HCT116 (cell line): ENCODE measurements at regions not wholly inside any gene's neighbourhood (a gene's known extent, or its start where the extent isn't known, plus 50 kb on each side); places are given as distances from the start of the nearest gene placed in this dataset.

Experiments used
- ATAC-seq: fragments of 200-7000 bp; cut with Tn5 transposase; 2 replicates; pipeline ENCODE4 v1.9.1; 2020; ENCODE audit warnings: mild to moderate bottlenecking, moderate library complexity
- BruUV-seq: library from RNA; stranded (reverse); fragments of 400-500 nt; replicated peaks from 2 replicates; lab custom pipeline; 2021; lab: Mats Ljungman, UMichigan
- CTCF ChIA-PET: fragments of 300-600 bp; sonication (Branson Sonifier 250); formaldehyde crosslinking; loops from one replicate; lab custom pipeline; 2021; ENCODE audit warnings: antibody characterized with exemption; lab: Charles Lee
- POLR2A ChIA-PET: fragments of 300-600, 350-600 bp; sonication (Branson Sonifier 250); formaldehyde crosslinking; loops from one replicate; lab custom pipeline; 2021; ENCODE audit warnings: antibody characterized with exemption; lab: Charles Lee
- RAD21 ChIA-PET, 2 experiments: fragments of 300-600 bp; sonication (Branson Sonifier 250); formaldehyde crosslinking; loops; one replicate each; lab custom pipeline; 2023; ENCODE audit warnings: low total read pairs in 2 of 2; ENCODE audit not compliant: uncharacterized antibody in 2 of 2, unreplicated experiment in 2 of 2, low non-redundant PET in 1 of 2; lab: Charles Lee
- DNase-seq: peaks from one replicate; pipeline ENCODE4 v3.0.0-alpha.2; 2010; ENCODE audit warnings: low read depth, low spot score
- H2AFZ ChIP-seq: fragments of 200-600 bp; shearing (Covaris generic), sonication (generic); 2 replicates; pipeline ENCODE4 v1.6.1; 2017; ENCODE audit warnings: low read depth, mixed run types, mixed read lengths, antibody characterized with exemption, low read length; ENCODE audit not compliant: poor library complexity, severe bottlenecking
- H3K27ac ChIP-seq: 2 replicates; pipeline ENCODE4 v1.5.1; 2012; ENCODE audit warnings: low read depth, low read length
- H3K27me3 ChIP-seq: fragments of 200-600 bp; sonication (generic); 2 replicates; pipeline ENCODE4 v1.6.1; 2016; ENCODE audit warnings: mixed run types, low read length, mixed read lengths; ENCODE audit not compliant: insufficient read depth
- H3K36me3 ChIP-seq, 2 experiments: fragments of 200-500 bp in 1 of 2; fragments of 200-600 bp in 1 of 2; sonication (Bioruptor generic) in 1 of 2; sonication (generic) in 1 of 2; 2 replicates each; pipeline versions ENCODE4 v1.5.1 to v1.6.1; 2014 to 2016; ENCODE audit warnings: low read length in 2 of 2, inconsistent platforms in 1 of 2, mixed read lengths in 1 of 2, mixed run types in 1 of 2; ENCODE audit not compliant: insufficient read depth in 2 of 2, control insufficient read depth in 1 of 2
- H3K4me1 ChIP-seq, 2 experiments: fragments of 200-600 bp in 1 of 2; sonication (generic) in 1 of 2; 2 replicates each; pipeline versions ENCODE4 v1.5.1 to v1.6.1; 2012 to 2017; ENCODE audit warnings: low read length in 2 of 2, inconsistent platforms in 1 of 2, mild to moderate bottlenecking in 1 of 2, mixed read lengths in 1 of 2, mixed run types in 1 of 2, moderate library complexity in 1 of 2; ENCODE audit not compliant: insufficient read depth in 2 of 2, control insufficient read depth in 1 of 2
- H3K4me2 ChIP-seq: fragments of 200-600 bp; sonication (generic); 2 replicates; pipeline ENCODE4 v1.6.1; 2017; ENCODE audit warnings: mixed run types, low read length, mixed read lengths
- H3K4me3 ChIP-seq, 2 experiments: fragments of 200-600 bp in 1 of 2; sonication (generic) in 1 of 2; replicated peaks in 1 of 2; 2 replicates each; pipeline ENCODE4 v1.5.1; 2011 to 2016; ENCODE audit warnings: low read length in 2 of 2, control low read depth in 1 of 2, low read depth in 1 of 2, mild to moderate bottlenecking in 1 of 2, mixed read lengths in 1 of 2, mixed run types in 1 of 2
- H3K79me2 ChIP-seq: fragments of 200-600 bp; sonication (generic); 2 replicates; pipeline ENCODE4 v1.6.1; 2017; ENCODE audit warnings: mild to moderate bottlenecking, mixed run types, low read length, moderate library complexity, mixed read lengths; ENCODE audit not compliant: insufficient read depth
- H3K9ac ChIP-seq: fragments of 200-600 bp; sonication (generic); 2 replicates; pipeline ENCODE4 v1.6.1; 2016; ENCODE audit warnings: low read length, mixed read lengths
- H3K9me2 ChIP-seq: fragments of 200-600 bp; sonication (generic), shearing (Covaris generic); 2 replicates; pipeline ENCODE4 v1.6.1; 2017; ENCODE audit warnings: mixed run types, mild to moderate bottlenecking, moderate library complexity; ENCODE audit not compliant: insufficient read depth
- H3K9me3 ChIP-seq, 2 experiments: fragments of 200-500 bp in 1 of 2; fragments of 200-600 bp in 1 of 2; sonication (Bioruptor generic) in 1 of 2; sonication (generic) in 1 of 2; 2 replicates each; pipeline ENCODE4 v1.6.1; 2014 to 2017; ENCODE audit warnings: low read length in 2 of 2, mixed read lengths in 2 of 2, inconsistent platforms in 1 of 2, low read depth in 1 of 2, mild to moderate bottlenecking in 1 of 2, mixed run types in 1 of 2, moderate library complexity in 1 of 2; ENCODE audit not compliant: control insufficient read depth in 1 of 2, insufficient read depth in 1 of 2
- H4K20me1 ChIP-seq: fragments of 200-600 bp; sonication (generic), shearing (Covaris generic); 2 replicates; pipeline ENCODE4 v1.6.1; 2017; ENCODE audit warnings: mixed run types, mild to moderate bottlenecking, moderate library complexity; ENCODE audit not compliant: insufficient read depth
- CBX3 ChIP-seq: IDR thresholded peaks from 2 replicates; pipeline ENCODE4 v1.6.1; 2012; ENCODE audit warnings: low read depth
- ELF1 ChIP-seq: IDR thresholded peaks from 2 replicates; pipeline ENCODE4 v1.6.1; 2012; ENCODE audit warnings: low read depth, borderline replicate concordance
- FOSL1 ChIP-seq: IDR thresholded peaks from 2 replicates; pipeline ENCODE4 v1.6.1; 2012; ENCODE audit warnings: low read depth
- JUND ChIP-seq: IDR thresholded peaks from 2 replicates; pipeline ENCODE4 v1.6.1; 2012
- RAD21 ChIP-seq: IDR thresholded peaks from 2 replicates; pipeline ENCODE4 v1.6.1; 2012; ENCODE audit warnings: low read depth, mild to moderate bottlenecking
- SP1 ChIP-seq: IDR thresholded peaks from 2 replicates; pipeline ENCODE4 v1.6.1; 2012; ENCODE audit warnings: low read depth
- intact Hi-C: fragments of 100-400 bp; cut with micrococcal nuclease; formaldehyde crosslinking; loops from 2 replicates; pipeline ENCODE4 v1.10.0; 2022
- TF ChIP-seq, protein P1 (sequence below), 3 experiments: fragments of 200-600 bp in 1 of 3; sonication (generic) in 1 of 3; IDR thresholded peaks in 2 of 3; conservative IDR thresholded peaks in 1 of 3; 2 replicates each; pipeline ENCODE4 v1.5.1; 2012 to 2017; ENCODE audit warnings: low read depth in 2 of 3, low read length in 2 of 3, antibody characterized with exemption in 1 of 3, borderline replicate concordance in 1 of 3, control low read depth in 1 of 3, mild to moderate bottlenecking in 1 of 3, mixed read lengths in 1 of 3, mixed run types in 1 of 3, moderate library complexity in 1 of 3; ENCODE audit not compliant: insufficient read depth in 1 of 3
- TF ChIP-seq, protein P2 (sequence below): IDR thresholded peaks from 2 replicates; pipeline ENCODE4 v1.6.1; 2012

DNA sequence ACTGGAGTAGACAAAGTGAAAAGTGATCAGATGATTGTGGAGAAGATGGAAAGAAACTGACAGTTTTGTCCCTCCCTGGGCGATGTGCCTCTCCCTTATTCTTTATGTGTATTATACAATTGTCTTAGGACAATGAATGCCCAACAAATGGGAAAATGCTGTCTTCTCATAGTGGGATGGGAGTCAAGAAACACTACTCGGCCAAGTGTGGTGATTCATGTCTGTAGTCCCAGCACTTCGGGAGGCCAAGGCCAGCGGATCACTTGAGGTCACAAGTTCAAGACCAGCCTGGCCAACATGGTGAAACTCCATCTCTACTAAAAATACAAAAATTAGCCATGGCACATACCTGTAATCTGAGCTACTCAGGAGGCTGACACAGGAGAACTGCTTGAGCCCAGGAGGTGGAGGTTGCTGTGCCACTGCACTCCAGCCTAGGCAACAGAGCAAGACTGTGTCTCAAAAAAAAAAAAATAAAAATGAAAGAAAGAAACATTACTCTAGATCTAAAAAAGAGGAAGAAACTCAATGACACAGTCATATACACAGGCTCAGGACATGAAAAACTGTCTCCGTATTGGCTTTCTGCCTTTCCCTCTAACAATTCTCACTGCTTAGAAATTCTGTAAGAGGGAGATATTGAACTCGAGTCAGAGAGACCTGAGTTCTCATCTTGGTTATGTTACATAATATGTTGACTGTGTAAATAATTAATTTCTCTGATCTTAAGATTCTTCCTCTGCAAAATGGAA is 67.9 kb upstream of the TARS1 start:
- Histone ChIP-seq H4K20me1 (no peaks in the 10 kb centered on the region), H3K4me2 (no peak overlapping the region), H3K27me3 (no peaks in the 10 kb centered on the region), H3K4me3 (no peak overlapping the region), H3K27ac (no peak overlapping the region), H3K9ac (no peak overlapping the region), H3K9me3 (no peaks in the 10 kb centered on the region), H3K79me2 (no peaks in the 10 kb centered on the region), H3K9me2 (no peaks in the 10 kb centered on the region), H3K36me3 (no peaks in the 10 kb centered on the region), H3K4me1 (peaks cover 0 to 6% of the 10 kb centered on the region in 2 experiments; a peak in 2 of 4 replicates), H2AFZ (no peak overlapping the region)
- ChIA-PET POLR2A (no interaction called here), CTCF (no interaction called here), RAD21 (no interaction called here)
- ATAC-seq (no peak), DNase-seq (no peak)
- intact Hi-C loops: no loop called here
- no TSS peak for BruUV-seq
- no peak for TF ChIP-seq CBX3

DNA sequence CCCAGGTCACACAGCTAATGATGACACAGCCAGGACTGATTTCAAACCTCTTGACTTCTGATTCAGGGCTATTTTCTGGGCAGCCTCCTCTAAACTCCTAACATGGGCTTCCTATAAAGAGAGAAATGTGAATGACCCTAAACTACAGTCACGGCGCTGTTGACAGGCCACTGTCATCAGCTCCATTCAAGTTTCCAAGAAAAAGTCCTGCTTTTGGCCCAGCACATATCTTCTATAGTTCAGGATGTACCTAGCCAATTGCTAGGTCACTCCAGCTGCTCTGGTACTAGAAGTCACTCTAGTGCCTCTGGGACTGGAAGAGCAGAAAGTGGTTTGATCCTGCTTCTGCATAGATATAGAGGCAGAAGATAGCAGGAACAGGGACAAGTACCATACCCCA is 64.9 kb upstream of the TARS1 start:
- no peaks in the 10 kb centered on the region for H3K79me2 ChIP-seq
- RAD21 ChIA-PET: no interaction called here
- CTCF ChIA-PET: no interaction called here
- no peak overlapping the region for H3K4me3 ChIP-seq
- intact Hi-C loops: no loop called here
- H3K4me2 ChIP-seq: no peak overlapping the region
- no peaks in the 10 kb centered on the region for H4K20me1 ChIP-seq
- no TSS peak for BruUV-seq
- H3K9me2 ChIP-seq: no peaks in the 10 kb centered on the region
- H3K36me3 ChIP-seq: no peaks in the 10 kb centered on the region
- TF ChIP-seq, protein P1, sequence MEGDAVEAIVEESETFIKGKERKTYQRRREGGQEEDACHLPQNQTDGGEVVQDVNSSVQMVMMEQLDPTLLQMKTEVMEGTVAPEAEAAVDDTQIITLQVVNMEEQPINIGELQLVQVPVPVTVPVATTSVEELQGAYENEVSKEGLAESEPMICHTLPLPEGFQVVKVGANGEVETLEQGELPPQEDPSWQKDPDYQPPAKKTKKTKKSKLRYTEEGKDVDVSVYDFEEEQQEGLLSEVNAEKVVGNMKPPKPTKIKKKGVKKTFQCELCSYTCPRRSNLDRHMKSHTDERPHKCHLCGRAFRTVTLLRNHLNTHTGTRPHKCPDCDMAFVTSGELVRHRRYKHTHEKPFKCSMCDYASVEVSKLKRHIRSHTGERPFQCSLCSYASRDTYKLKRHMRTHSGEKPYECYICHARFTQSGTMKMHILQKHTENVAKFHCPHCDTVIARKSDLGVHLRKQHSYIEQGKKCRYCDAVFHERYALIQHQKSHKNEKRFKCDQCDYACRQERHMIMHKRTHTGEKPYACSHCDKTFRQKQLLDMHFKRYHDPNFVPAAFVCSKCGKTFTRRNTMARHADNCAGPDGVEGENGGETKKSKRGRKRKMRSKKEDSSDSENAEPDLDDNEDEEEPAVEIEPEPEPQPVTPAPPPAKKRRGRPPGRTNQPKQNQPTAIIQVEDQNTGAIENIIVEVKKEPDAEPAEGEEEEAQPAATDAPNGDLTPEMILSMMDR (IDR thresholded peaks at IDR 0.05 in 2 of 3, conservative IDR thresholded peaks at IDR 0.05 in 1 of 3; ENCODE audit: borderline replicate concordance in 1 of 3, insufficient read depth in 1 of 3, low read depth in 2 of 3, low read length in 2 of 3): no peak
- TF ChIP-seq RAD21 (no peak), CBX3 (no peak), JUND (no peak), FOSL1 (no peak), ELF1 (no peak), SP1 (no peak)
- TF ChIP-seq, protein P2, sequence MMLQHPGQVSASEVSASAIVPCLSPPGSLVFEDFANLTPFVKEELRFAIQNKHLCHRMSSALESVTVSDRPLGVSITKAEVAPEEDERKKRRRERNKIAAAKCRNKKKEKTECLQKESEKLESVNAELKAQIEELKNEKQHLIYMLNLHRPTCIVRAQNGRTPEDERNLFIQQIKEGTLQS: no peak
- no peak overlapping the region for H3K9ac ChIP-seq
- POLR2A ChIA-PET: no interaction called here
- no peak overlapping the region for H3K27ac ChIP-seq
- no peak overlapping the region for H2AFZ ChIP-seq
- DNase-seq (no peak), ATAC-seq (no peak)
- no peaks in the 10 kb centered on the region for H3K27me3 ChIP-seq
- H3K9me3 ChIP-seq: no peaks in the 10 kb centered on the region
- H3K4me1 ChIP-seq: no peaks in the 10 kb centered on the region
